Activated CD4-positive, alpha-beta T cell treated with anti-CD3 and anti-CD28 coated beads, Interleukin-2, Interleukin-4, amounts not matched to agents 100 ng/mL and 50 ng/mL, durations not matched to agents 16 hours and 8 hours (primary cell): ENCODE measurements at regions not wholly inside any gene's neighbourhood (a gene's known extent, or its start where the extent isn't known, plus 50 kb on each side); places are given as distances from the start of the nearest gene placed in this dataset.
A peak's percentile ranks its signal among the peaks of the same experiment; 100 is the strongest.
"Not testable (repeated sequence)": the region's sequence is repeated elsewhere in the genome, so short reads cannot be mapped to it uniquely, and the experiment has no call there.

ENCODE experiments used
- DNase-seq: peaks from one replicate; pipeline ENCODE4 v3.0.0-alpha.2; 2020; ENCODE audit warnings: low spot score

GRCh38 chrX:96430756-96431455 is 253.7 kb upstream of the DIAPH2 start:
- DNase-seq: no peak

- DNase-seq: no peak
Observed at GRCh38 chrX:96432647-96433046, 252.0 kb upstream of the DIAPH2 start.

- DNase-seq: no peak
Observed at GRCh38 chrX:96433409-96434077, 251.1 kb upstream of the DIAPH2 start.

GRCh38 chrX:96435378-96436035 is 249.1 kb upstream of the DIAPH2 start:
- DNase-seq: no peak

- no peak for DNase-seq
Observed at GRCh38 chrX:96436105-96436504, 248.5 kb upstream of the DIAPH2 start.

GRCh38 chrX:96438803-96439202 is 245.8 kb upstream of the DIAPH2 start:
- DNase-seq: no peak

GRCh38 chrX:96440941-96441340 is 243.7 kb upstream of the DIAPH2 start:
- no peak for DNase-seq

GRCh38 chrX:96445531-96446065 is 239.0 kb upstream of the DIAPH2 start:
- no peak for DNase-seq

- no peak for DNase-seq
Observed at GRCh38 chrX:96446524-96446923, 238.1 kb upstream of the DIAPH2 start.

GRCh38 chrX:96447161-96447560 is 237.5 kb upstream of the DIAPH2 start:
- DNase-seq: no peak

- DNase-seq: no peak
Observed at GRCh38 chrX:96449191-96449590, 235.5 kb upstream of the DIAPH2 start.

- no peak for DNase-seq
Observed at GRCh38 chrX:96449896-96450295, 234.7 kb upstream of the DIAPH2 start.

GRCh38 chrX:96453139-96453538 is 231.5 kb upstream of the DIAPH2 start:
- DNase-seq: peak; percentile 2

- DNase-seq: peak; percentile 22
Observed at GRCh38 chrX:96455078-96455477, 229.6 kb upstream of the DIAPH2 start.

GRCh38 chrX:96464880-96465558 is 219.6 kb upstream of the DIAPH2 start:
- DNase-seq: no peak

- no peak for DNase-seq
Observed at GRCh38 chrX:96474029-96474740, 210.5 kb upstream of the DIAPH2 start.

- DNase-seq: no peak
Observed at GRCh38 chrX:96474741-96475125, 209.9 kb upstream of the DIAPH2 start.

GRCh38 chrX:96480081-96480480 is 204.6 kb upstream of the DIAPH2 start:
- no peak for DNase-seq

- no peak for DNase-seq
Observed at GRCh38 chrX:96481831-96482230, 202.8 kb upstream of the DIAPH2 start.

GRCh38 chrX:96483647-96484160 is 200.9 kb upstream of the DIAPH2 start:
- no peak for DNase-seq

- not testable (repeated sequence) for DNase-seq
Observed at GRCh38 chrX:96486687-96487086, 198.0 kb upstream of the DIAPH2 start.

- no peak for DNase-seq
Observed at GRCh38 chrX:96502507-96502906, 182.1 kb upstream of the DIAPH2 start.
